Heart right ventricle (tissue), 16 donors: ENCODE measurements at regions not wholly inside any gene's neighbourhood (a gene's known extent, or its start where the extent isn't known, plus 50 kb on each side); places are given as distances from the start of the nearest gene placed in this dataset.

Source experiments
- ATAC-seq, 8 donors: fragments of 200-7000 bp; cut with Tn5 transposase; one replicate each; pipeline ENCODE4 v1.9.1; 2020; ENCODE audit warnings: mild to moderate bottlenecking in 8 of 8, moderate library complexity in 8 of 8, moderate number of reproducible peaks in 1 of 8
- DNase-seq, 2 donors: peaks; one replicate each; pipeline ENCODE4 v3.0.0-alpha.2; 2020
- H3K27ac ChIP-seq, 10 donors: fragments of 200-600 bp; sonication (generic) in 2 of 10; one replicate each; pipeline versions ENCODE4 v1.5.0 to v1.8.0; 2020 to 2022; ENCODE audit warnings: mild to moderate bottlenecking in 3 of 10
- H3K27me3 ChIP-seq, 7 donors: fragments of 200-600 bp; one replicate each; pipeline ENCODE4 v1.8.0; 2021 to 2022; ENCODE audit warnings: mild to moderate bottlenecking in 2 of 7
- H3K36me3 ChIP-seq, 9 donors: fragments of 200-600 bp; sonication (generic) in 1 of 9; one replicate each; pipeline versions ENCODE4 v1.5.0 to v1.8.0; 2020 to 2022; ENCODE audit warnings: mild to moderate bottlenecking in 2 of 9
- H3K4me1 ChIP-seq, 9 donors: fragments of 200-600 bp; sonication (generic) in 1 of 9; one replicate each; pipeline versions ENCODE4 v1.5.0 to v1.8.0; 2020 to 2022; ENCODE audit warnings: mild to moderate bottlenecking in 4 of 9
- H3K4me3 ChIP-seq, 10 donors: fragments of 200-600 bp; sonication (generic) in 2 of 10; one replicate each; pipeline versions ENCODE4 v1.5.0 to v1.8.0; 2020 to 2022; ENCODE audit warnings: mild to moderate bottlenecking in 7 of 10, moderate library complexity in 2 of 10
- H3K9me3 ChIP-seq, 11 donors: fragments of 200-600 bp in 10 of 11; sonication (generic) in 2 of 11; one replicate each; pipeline versions ENCODE4 v1.5.0 to v1.8.0; 2013 to 2022; ENCODE audit warnings: mild to moderate bottlenecking in 2 of 11, control low read depth in 1 of 11, moderate library complexity in 1 of 11
- CTCF ChIP-seq, 9 donors: fragments of 200-600 bp; sonication (generic) in 2 of 9; IDR thresholded peaks; one replicate each; pipeline versions ENCODE4 v1.5.0 to v1.8.0; 2021 to 2022; ENCODE audit warnings: antibody characterized with exemption in 9 of 9, mild to moderate bottlenecking in 5 of 9, moderate library complexity in 1 of 9
- WGBS, 2 donors: extraction: QIAGEN DNeasy Blood & Tissue Kit; methylation state at CpG; one replicate each; pipeline ENCODE4 v1.1.7; 2013; ENCODE audit warnings: inconsistent platforms in 1 of 2; 5-methylcytosine and 5-hydroxymethylcytosine counted together
- intact Hi-C, 10 donors: fragments of 100-400 bp; cut with DNase I; formaldehyde crosslinking; loops; one replicate each; pipeline versions ENCODE4 v1.11.1 to v1.14.2; 2022
- donor health status: Arrhythmogenic right ventricular cardiomyopathy.
- donor health status: ischemic (EF 13 %, LVEDD 7.1; RV severe dilation, severe dysfunction).
- donor health status: healthy with polysubstance abuse.
- donor health status: DM: no; HTN: yes; CAD: no.
- donor health status: DM: no; HTN: no; CAD: no.
- donor health status: ischemic (EF 25% LVEDD 6.9; RV normal size, moderate dysfunction).
- donor health status: ischemic (EF 25% LVEDD 5.7; RV mildly dilated, moderate dysfunction).
- donor health status: healthy.
- donor health status: DM: yes; HTN: yes; CAD: no.
- donor health status: Ischemic cardiomyopathy.
- donor health status: ischemic (EF 35%, LVEDD 5.7; RV mildly dilated, moderate dysfunction).
- donor health status: nonischemic (EF 11% LVEDD 7.7; RV severe dilation, severe dysfunction).
- donor health status: DM: yes; HTN: yes; CAD: no.
- donor health status: PGD.
- donor health status: ischemic (EF 29% LVEDD 5.4; RV normal size, mild dysfunction).
- donor health status: nonischemic (EF 23%, LVEDD 6.1; RV moderate dilation, normal function).

GRCh38 chr4:36716874-36717273, 435.5 kb downstream of the DTHD1 start:
- DNase-seq (no peak), ATAC-seq (no peak)
- no peak for TF ChIP-seq CTCF (IDR thresholded peaks at IDR 0.05)
- intact Hi-C loops, result no loop called here
- no peak overlapping the region for H3K4me3 ChIP-seq
- H3K4me1 ChIP-seq, result no peaks in the 10 kb centered on the region
- no peak overlapping the region for H3K27ac ChIP-seq
- 91 to 94% methylated on average over 4 of the region's 4 CpGs for WGBS, 2 donors
- no peaks in the 10 kb centered on the region for H3K36me3 ChIP-seq
- H3K27me3 ChIP-seq, result no peaks in the 10 kb centered on the region
- no peaks in the 10 kb centered on the region for H3K9me3 ChIP-seq

GRCh38 chr4:36719425-36719824, 438.0 kb downstream of the DTHD1 start:
- Histone ChIP-seq H3K27ac (no peak overlapping the region), H3K9me3 (no peaks in the 10 kb centered on the region), H3K4me3 (no peak overlapping the region), H3K27me3 (no peaks in the 10 kb centered on the region), H3K36me3 (no peaks in the 10 kb centered on the region), H3K4me1 (no peaks in the 10 kb centered on the region)
- no peak for ATAC-seq
- WGBS, 2 donors, result 80 to 83% methylated on average over 3 of the region's 3 CpGs
- DNase-seq, result no peak
- TF ChIP-seq CTCF (IDR thresholded peaks at IDR 0.05), result no peak
- intact Hi-C loops, result no loop called here

DNA sequence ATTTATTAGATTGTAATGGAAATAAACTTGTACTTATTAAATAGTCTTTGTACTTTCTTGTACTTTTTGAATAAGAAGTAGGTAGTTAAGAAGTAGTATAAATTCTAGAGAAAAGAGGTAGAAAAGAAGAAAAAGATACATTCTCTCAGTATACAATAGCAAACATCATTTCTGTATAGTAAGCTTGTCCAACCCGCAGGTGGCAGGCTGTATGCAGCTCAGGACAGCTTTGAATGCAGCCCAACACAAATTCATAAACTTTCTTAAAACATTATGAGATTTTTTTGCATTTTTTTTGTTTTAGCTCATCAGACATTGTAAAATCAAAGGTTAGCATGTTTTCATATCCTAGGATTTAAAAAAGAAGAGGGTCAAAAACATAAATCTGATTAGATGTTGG, 441.6 kb downstream of the DTHD1 start:
- ATAC-seq, result no peak
- Histone ChIP-seq H3K27ac (no peak overlapping the region), H3K4me3 (no peak overlapping the region), H3K4me1 (no peaks in the 10 kb centered on the region), H3K27me3 (no peaks in the 10 kb centered on the region), H3K9me3 (no peaks in the 10 kb centered on the region), H3K36me3 (no peaks in the 10 kb centered on the region)
- intact Hi-C loops, result loop anchor here in 1 of 10 donors (5.0 kb wide), 1 partner anchor 1006 kb away; no protein-coding TSS in a partner anchor
- no peak for DNase-seq
- 71 to 79% methylated on average over 1 of the region's 1 CpG for WGBS, 2 donors
- TF ChIP-seq CTCF (IDR thresholded peaks at IDR 0.05), result no peak

DNA sequence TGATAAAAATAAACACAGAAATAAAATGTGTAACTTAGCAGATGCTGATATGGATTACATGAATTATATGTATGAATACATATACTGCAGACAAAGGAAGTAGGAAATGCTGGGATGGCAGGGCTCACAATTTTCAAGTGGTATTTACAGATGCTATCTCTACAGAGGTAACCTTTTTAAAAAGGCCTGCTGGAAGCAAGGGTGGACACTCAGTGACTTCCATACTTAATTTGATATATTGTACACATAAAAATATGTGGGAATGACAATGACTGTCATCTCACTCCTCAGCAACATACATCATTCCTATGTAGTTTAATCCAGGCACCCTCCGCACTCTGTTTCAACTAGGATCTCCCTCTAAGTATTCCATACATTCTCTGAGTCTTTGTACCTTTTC, 452.9 kb downstream of the DTHD1 start:
- H3K4me3 ChIP-seq, result no peak overlapping the region
- WGBS, 2 donors, result 93 to 98% methylated on average over 1 of the region's 1 CpG
- no peak overlapping the region for H3K27ac ChIP-seq
- intact Hi-C loops, result no loop called here
- ATAC-seq (no peak), DNase-seq (no peak)
- H3K27me3 ChIP-seq, result no peaks in the 10 kb centered on the region
- no peaks in the 10 kb centered on the region for H3K36me3 ChIP-seq
- no peaks in the 10 kb centered on the region for H3K4me1 ChIP-seq
- H3K9me3 ChIP-seq, result peaks cover 0 to 8% (median 0%) of the 10 kb centered on the region in 11 donors
- no peak for TF ChIP-seq CTCF (IDR thresholded peaks at IDR 0.05)

GRCh38 chr4:36737691-36738090, 456.3 kb downstream of the DTHD1 start:
- ATAC-seq (no peak), DNase-seq (no peak)
- H3K27me3 ChIP-seq, result no peaks in the 10 kb centered on the region
- 36 to 48% methylated on average over 2 of the region's 2 CpGs for WGBS, 2 donors
- intact Hi-C loops, result no loop called here
- H3K4me3 ChIP-seq, result no peak overlapping the region
- no peak overlapping the region for H3K27ac ChIP-seq
- no peaks in the 10 kb centered on the region for H3K36me3 ChIP-seq
- H3K4me1 ChIP-seq, result no peaks in the 10 kb centered on the region
- no peaks in the 10 kb centered on the region for H3K9me3 ChIP-seq
- TF ChIP-seq CTCF (IDR thresholded peaks at IDR 0.05), result no peak
